Activated CD8-positive, alpha-beta T cell treated with anti-CD3 and anti-CD28 coated beads for 36 hours (primary cell): ENCODE measurements at regions not wholly inside any gene's neighbourhood (a gene's known extent, or its start where the extent isn't known, plus 50 kb on each side); places are given as distances from the start of the nearest gene placed in this dataset.
"Not testable (repeated sequence)": the region's sequence is repeated elsewhere in the genome, so short reads cannot be mapped to it uniquely, and the experiment has no call there.

Experiments used
- ATAC-seq: fragments of 200-7000 bp; cut with Tn5 transposase; one replicate; pipeline ENCODE4 v1.10.0; 2021; ENCODE audit warnings: mild to moderate bottlenecking, moderate library complexity
- CTCF ChIA-PET: fragments of 350-600 bp; sonication (Branson Sonifier 250); formaldehyde crosslinking; loops from one replicate; lab custom pipeline; 2021; ENCODE audit warnings: antibody characterized with exemption; lab: Charles Lee
- POLR2A ChIA-PET: fragments of 350-600 bp; sonication (Branson Sonifier 250); formaldehyde crosslinking; loops from one replicate; lab custom pipeline; 2021; ENCODE audit warnings: antibody characterized with exemption; lab: Charles Lee
- DNase-seq: peaks from one replicate; pipeline ENCODE4 v3.0.0-alpha.2; 2020
- H3K27ac Mint-ChIP-seq: one replicate; pipeline ENCODE4 v1.8.0; 2021; ENCODE audit warnings: mild to moderate bottlenecking, mixed read lengths
- H3K27me3 Mint-ChIP-seq: one replicate; pipeline ENCODE4 v1.8.0; 2021; ENCODE audit warnings: mixed read lengths
- H3K36me3 Mint-ChIP-seq: one replicate; pipeline ENCODE4 v1.8.0; 2021; ENCODE audit warnings: low read depth, mixed read lengths
- H3K4me1 Mint-ChIP-seq: one replicate; pipeline ENCODE4 v1.8.0; 2021; ENCODE audit warnings: low read depth, mixed read lengths
- H3K4me3 Mint-ChIP-seq: one replicate; pipeline ENCODE4 v1.8.0; 2021; ENCODE audit warnings: mild to moderate bottlenecking, moderate library complexity, mixed read lengths
- H3K9me3 Mint-ChIP-seq: one replicate; pipeline ENCODE4 v1.8.0; 2021; ENCODE audit warnings: mixed read lengths
- intact Hi-C: fragments of 100-400 bp; cut with micrococcal nuclease; formaldehyde crosslinking; loops from one replicate; pipeline ENCODE4 v1.10.0; 2022
- TF ChIP-seq, protein P1 (sequence below): fragments of 200-600 bp; IDR thresholded peaks from one replicate; pipeline ENCODE4 v1.8.0; 2022; ENCODE audit warnings: antibody characterized with exemption, mild to moderate bottlenecking

DNA sequence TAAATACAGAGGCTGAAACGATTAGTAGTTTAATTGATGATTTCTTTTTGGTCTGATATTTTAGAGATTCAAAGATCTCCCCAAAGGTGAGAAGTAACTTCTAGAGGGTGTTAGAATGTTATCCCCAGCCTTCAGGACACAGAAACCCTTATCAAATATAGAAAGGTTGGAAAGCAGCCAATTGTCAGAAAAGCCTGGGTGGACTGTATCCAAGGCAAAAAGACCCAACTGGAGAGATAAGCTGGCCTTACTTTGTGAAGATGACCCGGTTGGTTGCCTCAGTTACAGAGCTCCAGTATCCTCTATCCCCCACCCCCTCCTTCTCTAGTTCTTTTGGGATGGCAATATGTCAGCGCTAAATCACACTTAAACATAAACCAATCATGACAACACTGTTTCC lies 75.7 kb downstream of the GCNT4 start:
- Mint-ChIP-seq H3K27ac (no peak overlapping the region), H3K4me1 (peaks cover 28% of the 10 kb centered on the region), H3K36me3 (peaks cover 12% of the 10 kb centered on the region), H3K9me3 (peaks cover 10% of the 10 kb centered on the region), H3K4me3 (no peak overlapping the region), H3K27me3 (no peaks in the 10 kb centered on the region)
- ChIA-PET CTCF (no interaction called here), POLR2A (interaction anchor here (0.7 kb wide), 1 partner anchor 100 kb away, joined by 3 read pairs; no protein-coding TSS in a partner anchor)
- ATAC-seq, result no peak
- DNase-seq, result no peak
- TF ChIP-seq, protein P1, sequence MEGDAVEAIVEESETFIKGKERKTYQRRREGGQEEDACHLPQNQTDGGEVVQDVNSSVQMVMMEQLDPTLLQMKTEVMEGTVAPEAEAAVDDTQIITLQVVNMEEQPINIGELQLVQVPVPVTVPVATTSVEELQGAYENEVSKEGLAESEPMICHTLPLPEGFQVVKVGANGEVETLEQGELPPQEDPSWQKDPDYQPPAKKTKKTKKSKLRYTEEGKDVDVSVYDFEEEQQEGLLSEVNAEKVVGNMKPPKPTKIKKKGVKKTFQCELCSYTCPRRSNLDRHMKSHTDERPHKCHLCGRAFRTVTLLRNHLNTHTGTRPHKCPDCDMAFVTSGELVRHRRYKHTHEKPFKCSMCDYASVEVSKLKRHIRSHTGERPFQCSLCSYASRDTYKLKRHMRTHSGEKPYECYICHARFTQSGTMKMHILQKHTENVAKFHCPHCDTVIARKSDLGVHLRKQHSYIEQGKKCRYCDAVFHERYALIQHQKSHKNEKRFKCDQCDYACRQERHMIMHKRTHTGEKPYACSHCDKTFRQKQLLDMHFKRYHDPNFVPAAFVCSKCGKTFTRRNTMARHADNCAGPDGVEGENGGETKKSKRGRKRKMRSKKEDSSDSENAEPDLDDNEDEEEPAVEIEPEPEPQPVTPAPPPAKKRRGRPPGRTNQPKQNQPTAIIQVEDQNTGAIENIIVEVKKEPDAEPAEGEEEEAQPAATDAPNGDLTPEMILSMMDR, result no peak
- intact Hi-C loops, result no loop called here

GRCh38 chr5:74975582-74975981 lies 76.8 kb downstream of the GCNT4 start:
- H3K27me3 Mint-ChIP-seq, result no peaks in the 10 kb centered on the region
- TF ChIP-seq, protein P1, result no peak
- peaks cover 12% of the 10 kb centered on the region for H3K36me3 Mint-ChIP-seq
- H3K4me3 Mint-ChIP-seq, result no peak overlapping the region
- intact Hi-C loops, result no loop called here
- peaks cover 10% of the 10 kb centered on the region for H3K9me3 Mint-ChIP-seq
- POLR2A ChIA-PET, result no interaction called here
- ATAC-seq, result no peak
- CTCF ChIA-PET, result interaction anchor here (1.6 to 2.3 kb wide), 2 partner anchors 40 to 261 kb away, joined by 4 to 6 read pairs; partner anchors contain the start of gene ANKRD31
- H3K4me1 Mint-ChIP-seq, result peaks cover 28% of the 10 kb centered on the region
- no peak for DNase-seq
- peak overlapping the region; percentile 35 for H3K27ac Mint-ChIP-seq

DNA sequence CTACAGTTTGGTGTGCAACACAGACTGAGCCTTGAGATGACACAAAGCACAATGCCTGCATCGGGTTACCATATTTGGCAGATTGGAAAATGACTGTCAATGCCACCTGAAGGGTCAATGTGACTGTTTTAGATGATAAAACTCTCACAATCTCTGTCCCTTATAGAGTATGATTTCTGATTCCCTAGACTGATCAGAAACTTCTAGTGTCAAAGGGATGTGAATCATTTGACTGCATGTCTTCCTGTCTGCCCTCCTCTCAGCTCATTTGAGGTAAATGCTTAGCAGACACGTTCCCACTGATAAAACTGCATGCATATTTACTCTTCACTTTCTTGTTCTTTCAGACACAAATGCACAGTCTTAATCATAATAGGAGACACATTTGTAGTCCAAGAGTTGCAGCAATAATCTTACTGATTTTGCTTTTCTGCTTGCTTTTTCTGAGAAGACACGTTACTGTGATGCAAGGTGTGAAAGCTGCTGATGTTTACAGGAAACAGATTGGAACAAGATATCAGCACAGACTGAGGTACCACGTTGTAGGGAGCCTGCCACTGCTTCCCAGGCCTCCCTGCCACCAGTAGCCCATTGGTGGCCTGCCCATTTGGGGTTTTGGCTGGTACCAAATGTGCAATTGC lies 77.8 kb downstream of the GCNT4 start:
- ChIA-PET POLR2A (no interaction called here), CTCF (interaction anchor here (1.0 to 2.3 kb wide), 4 partner anchors 24 to 262 kb away, joined by 3 to 6 read pairs (median 4); partner anchors contain the start of gene ANKRD31)
- ATAC-seq (peak; percentile 89), DNase-seq (peak; percentile 19)
- Mint-ChIP-seq H3K9me3 (peaks cover 10% of the 10 kb centered on the region), H3K4me3 (no peak overlapping the region), H3K27me3 (no peaks in the 10 kb centered on the region), H3K4me1 (peaks cover 28% of the 10 kb centered on the region), H3K36me3 (peaks cover 12% of the 10 kb centered on the region), H3K27ac (peak overlapping the region; percentile 73)
- TF ChIP-seq, protein P1, result no peak
- intact Hi-C loops, result no loop called here

DNA sequence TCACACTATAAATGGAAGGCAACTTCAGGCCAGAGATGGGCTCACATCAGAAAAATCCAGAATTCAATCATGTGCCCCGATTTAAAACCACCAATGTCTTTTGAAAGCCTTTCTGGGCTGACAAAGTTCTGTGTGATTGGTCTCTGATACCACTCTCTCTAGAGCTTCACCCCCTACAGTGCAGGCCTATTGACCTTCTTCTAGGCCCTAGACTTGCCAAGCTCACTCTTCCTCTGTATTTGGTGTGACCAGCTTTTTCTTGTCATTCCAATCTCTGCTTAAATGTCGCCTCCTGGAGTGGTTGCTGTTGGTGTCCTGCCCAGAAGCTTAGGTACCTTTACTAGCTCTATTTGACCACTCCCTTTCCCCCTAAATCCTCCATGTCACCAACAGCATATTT lies 78.7 kb downstream of the GCNT4 start:
- POLR2A ChIA-PET, result no interaction called here
- DNase-seq (no peak), ATAC-seq (no peak)
- Mint-ChIP-seq H3K9me3 (peaks cover 10% of the 10 kb centered on the region), H3K4me3 (no peak overlapping the region), H3K36me3 (peaks cover 12% of the 10 kb centered on the region), H3K4me1 (peaks cover 28% of the 10 kb centered on the region), H3K27me3 (no peaks in the 10 kb centered on the region), H3K27ac (peak overlapping the region; percentile 8)
- intact Hi-C loops, result no loop called here
- TF ChIP-seq, protein P1, result no peak
- CTCF ChIA-PET, result interaction anchor here (1.0 to 2.3 kb wide), 3 partner anchors 25 to 38 kb away, joined by 3 to 6 read pairs (median 3); no protein-coding TSS in a partner anchor

DNA sequence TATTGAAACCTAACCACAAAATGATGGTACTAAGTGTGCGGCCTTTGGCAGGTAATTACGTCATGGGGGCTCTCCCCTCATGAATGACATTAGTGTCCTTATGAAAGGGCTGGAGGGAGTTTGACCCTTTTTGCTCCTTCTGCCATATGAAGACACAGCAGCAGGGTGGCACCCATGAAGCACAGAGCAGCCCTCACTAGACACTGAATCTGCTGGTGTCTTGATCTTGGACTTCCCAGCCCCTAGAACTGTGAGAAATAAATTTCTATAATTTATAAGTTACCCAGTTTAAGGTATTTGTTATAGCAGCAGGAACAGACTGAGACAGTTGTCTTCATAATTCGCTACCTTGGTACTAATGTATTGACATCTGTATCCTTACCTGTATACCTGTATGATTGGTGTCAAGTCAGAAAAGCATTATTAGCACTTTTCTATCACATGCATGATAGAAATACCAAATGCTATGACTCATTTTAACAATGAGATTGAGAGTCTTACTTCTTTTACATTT lies 80.4 kb downstream of the GCNT4 start:
- ChIA-PET CTCF (no interaction called here), POLR2A (no interaction called here)
- H3K4me1 Mint-ChIP-seq, result peaks cover 23% of the 10 kb centered on the region
- H3K27me3 Mint-ChIP-seq, result no peaks in the 10 kb centered on the region
- peaks cover 12% of the 10 kb centered on the region for H3K36me3 Mint-ChIP-seq
- peaks cover 10% of the 10 kb centered on the region for H3K9me3 Mint-ChIP-seq
- no peak overlapping the region for H3K4me3 Mint-ChIP-seq
- no peak for ATAC-seq
- H3K27ac Mint-ChIP-seq, result no peak overlapping the region
- intact Hi-C loops, result no loop called here
- no peak for DNase-seq
- TF ChIP-seq, protein P1, result no peak

DNA sequence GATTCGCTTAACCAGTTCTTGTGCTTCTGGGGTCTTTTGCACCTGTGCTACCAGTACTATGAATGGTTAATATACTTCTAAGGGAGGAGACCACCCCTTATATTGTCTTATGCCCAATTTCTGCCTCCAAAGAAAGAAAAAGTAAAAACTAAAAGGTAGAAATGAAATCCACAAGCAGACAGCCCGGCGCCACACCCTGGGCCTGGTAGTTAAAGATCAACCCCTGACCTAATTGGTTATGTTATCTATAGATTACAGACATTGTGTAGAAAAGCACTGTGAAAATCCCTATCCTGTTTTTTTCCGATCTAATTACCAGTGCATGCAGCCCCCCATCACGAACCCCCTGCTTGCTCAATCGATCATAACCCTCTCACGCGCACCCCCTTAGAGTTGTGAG lies 81.5 kb downstream of the GCNT4 start:
- H3K4me3 Mint-ChIP-seq, POLR2A ChIA-PET, H3K27me3 Mint-ChIP-seq, CTCF ChIA-PET, DNase-seq, H3K27ac Mint-ChIP-seq, ATAC-seq, intact Hi-C loops, H3K9me3 Mint-ChIP-seq: not testable (repeated sequence)
- peaks cover 11% of the 10 kb centered on the region for H3K36me3 Mint-ChIP-seq
- peaks cover 23% of the 10 kb centered on the region for H3K4me1 Mint-ChIP-seq
